Activated naive CD8-positive, alpha-beta T cell treated with anti-CD3 and anti-CD28 coated beads, Interleukin-2, amount 10 ng/mL, durations not matched to agents 7 days and 5 days (primary cell): ENCODE measurements at regions not wholly inside any gene's neighbourhood (a gene's known extent, or its start where the extent isn't known, plus 50 kb on each side); places are given as distances from the start of the nearest gene placed in this dataset.

Experiments
- ATAC-seq: fragments of 150-1000 bp; cut with Tn5 transposase; one replicate; pipeline ENCODE4 v1.10.0; 2021; ENCODE audit warnings: low read depth, moderate library complexity
- POLR2A ChIA-PET: fragments of 350-600 bp; sonication (Branson Sonifier 250); formaldehyde crosslinking; loops from one replicate; lab custom pipeline; 2021; ENCODE audit warnings: antibody characterized with exemption; lab: Charles Lee
- DNase-seq: peaks from one replicate; pipeline ENCODE4 v3.0.0; 2021
- H3K27ac Mint-ChIP-seq: one replicate; pipeline ENCODE4 v1.8.0; 2022; ENCODE audit warnings: mild to moderate bottlenecking, mixed read lengths
- H3K27me3 Mint-ChIP-seq: one replicate; pipeline ENCODE4 v1.8.0; 2022; ENCODE audit warnings: mild to moderate bottlenecking, moderate library complexity, mixed read lengths
- H3K36me3 Mint-ChIP-seq: one replicate; pipeline ENCODE4 v1.8.0; 2021; ENCODE audit warnings: mild to moderate bottlenecking, mixed read lengths
- H3K4me1 Mint-ChIP-seq: one replicate; pipeline ENCODE4 v1.8.0; 2021; ENCODE audit warnings: mixed read lengths
- H3K4me3 Mint-ChIP-seq: one replicate; pipeline ENCODE4 v1.8.0; 2022; ENCODE audit warnings: mild to moderate bottlenecking, moderate library complexity, mixed read lengths
- H3K9me3 Mint-ChIP-seq: one replicate; pipeline ENCODE4 v1.8.0; 2021; ENCODE audit warnings: mixed read lengths

- Mint-ChIP-seq H3K9me3 (peaks cover 2% of the 10 kb centered on the region), H3K4me1 (peaks cover 23% of the 10 kb centered on the region), H3K36me3 (peaks cover 7% of the 10 kb centered on the region), H3K4me3 (no peak overlapping the region), H3K27ac (no peak overlapping the region), H3K27me3 (no peaks in the 10 kb centered on the region)
- no peak for ATAC-seq
- POLR2A ChIA-PET, result interaction anchor here (0.6 to 0.8 kb wide), 3 partner anchors 82 to 335 kb away, joined by 3 read pairs; partner anchors contain the start of gene SLC39A8
- DNase-seq, result no peak
Measured at GRCh38 chr4:102427371-102427998, 73.7 kb upstream of the NFKB1 start.

DNA sequence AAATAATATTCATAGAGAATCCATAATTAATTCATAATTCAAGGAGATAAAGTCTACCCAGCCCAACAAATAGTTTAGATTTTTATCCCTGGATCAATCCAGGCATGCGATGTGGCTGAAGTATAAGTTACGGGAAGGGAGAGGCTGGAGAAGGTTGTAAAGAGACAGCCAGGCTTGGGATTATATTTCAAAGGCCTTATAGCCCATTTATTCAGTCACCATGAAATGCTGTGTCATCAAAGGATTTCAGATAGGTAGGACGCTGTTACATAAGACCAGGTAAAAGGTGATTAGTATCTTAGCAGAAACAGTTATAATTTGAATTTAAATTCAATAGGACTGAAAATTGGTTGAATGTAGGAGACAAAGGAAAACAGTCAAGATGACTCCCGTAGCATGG lies 73.0 kb upstream of the NFKB1 start:
- Mint-ChIP-seq H3K4me3 (no peak overlapping the region), H3K27ac (no peak overlapping the region), H3K4me1 (peaks cover 22% of the 10 kb centered on the region), H3K9me3 (peaks cover under 1% of the 10 kb centered on the region), H3K36me3 (peaks cover 6% of the 10 kb centered on the region), H3K27me3 (no peaks in the 10 kb centered on the region)
- POLR2A ChIA-PET, result interaction anchor here (0.8 kb wide), 1 partner anchor 83 kb away, joined by 3 read pairs; the partner anchor contains the start of gene SLC39A8
- DNase-seq, result no peak
- ATAC-seq, result no peak

DNA sequence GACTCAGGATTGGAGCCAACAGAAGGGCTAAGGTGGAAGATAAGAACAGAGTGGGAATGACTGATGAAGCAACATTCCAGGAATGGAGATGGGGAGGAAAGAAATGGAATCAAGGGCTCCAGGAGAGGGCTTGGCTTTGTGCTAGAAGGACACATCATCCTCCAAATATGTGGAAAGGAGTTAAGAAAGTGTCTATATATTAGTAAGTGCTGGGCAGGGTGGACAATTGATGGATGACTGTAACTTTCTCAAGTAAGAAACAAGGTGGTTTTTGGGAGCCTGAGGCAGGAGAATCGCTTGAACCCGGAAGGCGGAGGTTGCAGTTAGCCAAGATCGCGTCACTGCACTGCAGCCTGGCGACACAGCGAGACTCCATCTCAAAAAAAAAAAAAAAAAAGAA lies 71.6 kb upstream of the NFKB1 start:
- POLR2A ChIA-PET, result interaction anchor here (2.2 kb wide), 1 partner anchor 85 kb away, joined by 31 read pairs; the partner anchor contains the start of gene SLC39A8
- H3K4me3 Mint-ChIP-seq, result peak overlapping the region; percentile 43
- H3K27ac Mint-ChIP-seq, result no peak overlapping the region

GRCh38 chr4:102430461-102430910 lies 70.7 kb upstream of the NFKB1 start:
- Mint-ChIP-seq H3K4me1 (peaks cover 16% of the 10 kb centered on the region), H3K27ac (peak overlapping the region; percentile 86), H3K4me3 (peak overlapping the region; percentile 91), H3K9me3 (peaks cover 3% of the 10 kb centered on the region), H3K36me3 (peaks cover 9% of the 10 kb centered on the region), H3K27me3 (no peaks in the 10 kb centered on the region)
- ATAC-seq (peak; percentile 11), DNase-seq (no peak)
- POLR2A ChIA-PET, result interaction anchor here (0.7 to 2.2 kb wide), 4 partner anchors 19 to 438 kb away, joined by 3 to 31 read pairs (median 6); partner anchors contain the start of genes CISD2 and SLC39A8

More for the DNA sequence above, 71.6 kb upstream of the NFKB1 start:
- Mint-ChIP-seq H3K4me1 (peaks cover 16% of the 10 kb centered on the region), H3K27me3 (no peaks in the 10 kb centered on the region), H3K9me3 (peaks cover 1% of the 10 kb centered on the region), H3K36me3 (peaks cover 8% of the 10 kb centered on the region)
- ATAC-seq (no peak), DNase-seq (no peak)

- ATAC-seq (no peak), DNase-seq (no peak)
- Mint-ChIP-seq H3K9me3 (peaks cover 3% of the 10 kb centered on the region), H3K4me3 (peak overlapping the region; percentile 91), H3K27me3 (no peaks in the 10 kb centered on the region), H3K27ac (no peak overlapping the region), H3K36me3 (peaks cover 9% of the 10 kb centered on the region), H3K4me1 (peaks cover 16% of the 10 kb centered on the region)
- POLR2A ChIA-PET, result interaction anchor here (0.7 to 2.2 kb wide), 4 partner anchors 18 to 668 kb away, joined by 3 to 31 read pairs (median 4); partner anchors contain the start of genes BDH2, CISD2 and SLC39A8
Measured at GRCh38 chr4:102431608-102431961, 69.6 kb upstream of the NFKB1 start.

- Mint-ChIP-seq H3K27ac (no peak overlapping the region), H3K27me3 (peaks cover 8% of the 10 kb centered on the region), H3K4me1 (peaks cover 3% of the 10 kb centered on the region), H3K4me3 (no peak overlapping the region), H3K36me3 (peaks cover 4% of the 10 kb centered on the region), H3K9me3 (peaks cover 3% of the 10 kb centered on the region)
- ATAC-seq (no peak), DNase-seq (no peak)
- POLR2A ChIA-PET, result no interaction called here
Measured at GRCh38 chr4:102437111-102437510, 64.0 kb upstream of the NFKB1 start.

- Mint-ChIP-seq H3K4me1 (peaks cover 3% of the 10 kb centered on the region), H3K27me3 (peaks cover 8% of the 10 kb centered on the region), H3K4me3 (no peak overlapping the region), H3K27ac (no peak overlapping the region), H3K9me3 (peaks cover 3% of the 10 kb centered on the region), H3K36me3 (peaks cover 4% of the 10 kb centered on the region)
- no peak for DNase-seq
- ATAC-seq, result no peak
- POLR2A ChIA-PET, result no interaction called here
Measured at GRCh38 chr4:102438396-102439235, 62.5 kb upstream of the NFKB1 start.

DNA sequence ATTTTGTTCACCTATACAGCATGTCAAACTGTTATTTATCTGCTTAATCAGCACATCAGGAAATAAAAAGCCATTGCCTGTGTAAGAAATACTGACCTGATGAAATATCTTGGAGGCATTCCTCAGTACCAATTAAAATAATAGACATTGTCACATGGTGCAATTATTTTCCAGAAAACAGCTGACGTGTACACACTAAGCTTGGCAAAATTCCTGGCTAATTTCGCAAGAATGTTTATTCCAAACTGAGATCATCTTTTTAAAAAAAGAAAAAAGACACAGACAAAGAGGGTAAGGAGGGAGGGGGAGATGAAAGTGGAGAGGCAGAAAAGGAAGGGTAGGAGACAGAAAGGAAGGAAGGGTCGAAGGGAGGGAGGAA lies 61.9 kb upstream of the NFKB1 start:
- Mint-ChIP-seq H3K4me3 (no peak overlapping the region), H3K9me3 (peaks cover 3% of the 10 kb centered on the region), H3K36me3 (peaks cover 5% of the 10 kb centered on the region), H3K27ac (no peak overlapping the region), H3K27me3 (peaks cover 12% of the 10 kb centered on the region), H3K4me1 (peaks cover 6% of the 10 kb centered on the region)
- ATAC-seq, result no peak
- no peak for DNase-seq
- POLR2A ChIA-PET, result no interaction called here

DNA sequence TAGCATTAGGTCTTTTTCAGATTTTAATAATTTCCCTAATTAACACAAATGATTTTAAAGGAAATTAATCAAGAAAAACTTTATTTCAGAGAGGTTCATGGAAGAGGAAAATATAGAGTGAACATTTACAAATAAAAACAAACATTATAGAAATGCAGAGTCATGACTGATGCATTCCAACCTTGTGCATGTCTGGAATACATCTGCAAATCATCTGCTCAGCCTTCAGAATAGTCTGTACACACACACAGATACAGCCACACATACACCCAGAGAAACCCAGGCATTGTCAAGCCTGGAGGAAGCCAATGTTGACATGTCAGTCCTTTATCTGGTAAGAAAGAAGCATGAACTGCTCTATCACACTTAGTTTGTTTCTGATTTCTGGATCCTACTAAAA lies 61.3 kb upstream of the NFKB1 start:
- H3K4me1 Mint-ChIP-seq, result peaks cover 6% of the 10 kb centered on the region
- DNase-seq (no peak), ATAC-seq (no peak)
- H3K36me3 Mint-ChIP-seq, result peaks cover 2% of the 10 kb centered on the region
- H3K27ac Mint-ChIP-seq, result no peak overlapping the region
- POLR2A ChIA-PET, result no interaction called here
- no peaks in the 10 kb centered on the region for H3K9me3 Mint-ChIP-seq
- no peak overlapping the region for H3K4me3 Mint-ChIP-seq
- H3K27me3 Mint-ChIP-seq, result peaks cover 12% of the 10 kb centered on the region

GRCh38 chr4:102440498-102440897 lies 60.7 kb upstream of the NFKB1 start:
- Mint-ChIP-seq H3K36me3 (peaks cover 2% of the 10 kb centered on the region), H3K27ac (no peak overlapping the region), H3K4me1 (peaks cover 6% of the 10 kb centered on the region), H3K4me3 (no peak overlapping the region), H3K27me3 (peaks cover 12% of the 10 kb centered on the region), H3K9me3 (no peaks in the 10 kb centered on the region)
- POLR2A ChIA-PET, result no interaction called here
- no peak for ATAC-seq
- no peak for DNase-seq

DNA sequence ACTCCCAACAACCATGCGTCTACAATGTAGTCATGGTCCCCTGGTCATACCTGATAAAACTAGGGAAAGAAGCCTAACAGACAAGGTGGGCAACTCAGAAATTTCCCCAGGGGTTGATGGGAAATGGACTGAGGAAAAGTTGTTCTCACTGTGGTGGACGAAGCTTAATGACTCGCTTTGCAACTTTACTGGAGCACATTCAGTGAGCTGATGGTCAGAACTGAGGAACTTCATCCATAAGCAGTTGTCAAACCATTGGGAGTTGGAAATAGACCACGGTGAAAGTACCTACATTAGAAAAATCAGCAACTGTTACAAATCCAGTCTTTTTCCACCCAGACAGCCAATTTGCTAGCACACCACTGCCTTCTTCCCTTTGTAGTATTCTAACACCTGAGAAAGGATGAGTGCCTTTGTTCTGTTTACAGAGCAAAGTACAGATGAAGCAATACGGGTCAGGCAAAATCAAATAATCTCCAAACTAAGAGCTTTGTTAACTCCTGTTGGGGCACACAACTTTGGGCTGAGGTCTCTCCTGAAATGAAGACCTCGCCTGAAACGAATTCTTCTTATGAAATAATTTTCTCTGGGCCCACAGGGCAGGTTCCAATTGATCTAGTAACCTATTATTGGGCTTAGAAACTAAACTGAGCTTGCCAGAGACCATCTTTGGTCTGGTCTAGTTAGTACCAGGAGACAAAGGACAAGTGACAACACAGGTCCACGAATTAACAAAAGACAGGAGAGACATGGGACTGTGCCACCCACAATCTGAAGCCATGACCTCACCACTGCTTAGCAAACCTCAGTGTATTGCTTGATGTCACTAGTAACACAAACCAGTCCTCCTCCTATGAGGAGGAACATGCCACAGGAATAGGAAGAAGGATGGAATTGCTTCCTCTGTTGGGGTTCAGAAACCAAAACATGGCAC lies 58.9 kb upstream of the NFKB1 start:
- POLR2A ChIA-PET, result no interaction called here
- H3K27ac Mint-ChIP-seq, result no peak overlapping the region
- H3K36me3 Mint-ChIP-seq, result peaks cover 2% of the 10 kb centered on the region
- peaks cover 10% of the 10 kb centered on the region for H3K4me1 Mint-ChIP-seq
- no peaks in the 10 kb centered on the region for H3K9me3 Mint-ChIP-seq
- DNase-seq, result no peak
- no peak overlapping the region for H3K4me3 Mint-ChIP-seq
- H3K27me3 Mint-ChIP-seq, result peaks cover 12% of the 10 kb centered on the region
- no peak for ATAC-seq

- POLR2A ChIA-PET, result interaction anchor here (1.0 kb wide), 1 partner anchor 56 kb away, joined by 3 read pairs; no protein-coding TSS in a partner anchor
- Mint-ChIP-seq H3K4me3 (no peak overlapping the region), H3K27ac (no peak overlapping the region), H3K36me3 (peaks cover 2% of the 10 kb centered on the region), H3K4me1 (peaks cover 21% of the 10 kb centered on the region), H3K9me3 (no peaks in the 10 kb centered on the region), H3K27me3 (peaks cover 6% of the 10 kb centered on the region)
- ATAC-seq (no peak), DNase-seq (no peak)
Measured at GRCh38 chr4:102444752-102445151, 56.4 kb upstream of the NFKB1 start.

- H3K36me3 Mint-ChIP-seq, result peaks cover 2% of the 10 kb centered on the region
- no peak overlapping the region for H3K4me3 Mint-ChIP-seq
- H3K27me3 Mint-ChIP-seq, result peaks cover 6% of the 10 kb centered on the region
- POLR2A ChIA-PET, result interaction anchor here (1.0 kb wide), 1 partner anchor 55 kb away, joined by 3 read pairs; no protein-coding TSS in a partner anchor
- DNase-seq (no peak), ATAC-seq (no peak)
- no peak overlapping the region for H3K27ac Mint-ChIP-seq
- H3K9me3 Mint-ChIP-seq, result no peaks in the 10 kb centered on the region
- peaks cover 25% of the 10 kb centered on the region for H3K4me1 Mint-ChIP-seq
Measured at GRCh38 chr4:102445213-102445612, 55.9 kb upstream of the NFKB1 start.
